ENCODE measurements at regions not wholly inside any gene's neighbourhood (a gene's known extent, or its start where the extent isn't known, plus 50 kb on each side); places are given as distances from the start of the nearest gene placed in this dataset.
A peak's percentile ranks its signal among the peaks of the same experiment; 100 is the strongest.

GRCh38 chr1:95311762-95312161 lies 77.8 kb downstream of the RWDD3 start:
- no peak for DNase-seq (ENCODE audit: low read depth)
- no peak overlapping the region for H3K4me3 ChIP-seq (replicated peaks; ENCODE audit: low read depth, low read length)
- no peak for TF ChIP-seq CTCF (IDR thresholded peaks at IDR 0.05; ENCODE audit: low read length, missing control alignments)

- DNase-seq (ENCODE audit: low read depth) = no peak
- TF ChIP-seq CTCF (IDR thresholded peaks at IDR 0.05; ENCODE audit: low read length, missing control alignments) = no peak
- H3K4me3 ChIP-seq (replicated peaks; ENCODE audit: low read depth, low read length) = no peak overlapping the region
These were observed 78.2 kb downstream of the RWDD3 start for GRCh38 chr1:95312181-95312580.

GRCh38 chr1:95313527-95313926 lies 79.5 kb downstream of the RWDD3 start:
- TF ChIP-seq CTCF (IDR thresholded peaks at IDR 0.05; ENCODE audit: low read length, missing control alignments) = no peak

GRCh38 chr1:95321531-95321930 lies 87.5 kb downstream of the RWDD3 start:
- H3K4me3 ChIP-seq (replicated peaks; ENCODE audit: low read depth, low read length) = no peak overlapping the region
- TF ChIP-seq CTCF (IDR thresholded peaks at IDR 0.05; ENCODE audit: low read length, missing control alignments) = no peak
- no peak for DNase-seq (ENCODE audit: low read depth)

More at GRCh38 chr1:95313527-95313926, 79.5 kb downstream of the RWDD3 start:
- H3K4me3 ChIP-seq (replicated peaks; ENCODE audit: low read depth, low read length) = no peak overlapping the region
- DNase-seq (ENCODE audit: low read depth) = no peak

GRCh38 chr1:95323123-95323522 lies 89.1 kb downstream of the RWDD3 start:
- no peak overlapping the region for H3K4me3 ChIP-seq (replicated peaks; ENCODE audit: low read depth, low read length)
- DNase-seq (ENCODE audit: low read depth) = peak; percentile 36
- no peak for TF ChIP-seq CTCF (IDR thresholded peaks at IDR 0.05; ENCODE audit: low read length, missing control alignments)

- no peak overlapping the region for H3K4me3 ChIP-seq (replicated peaks; ENCODE audit: low read depth, low read length)
- TF ChIP-seq CTCF (IDR thresholded peaks at IDR 0.05; ENCODE audit: low read length, missing control alignments) = no peak
- no peak for DNase-seq (ENCODE audit: low read depth)
These were observed 91.3 kb downstream of the RWDD3 start for GRCh38 chr1:95325349-95325748.

- TF ChIP-seq CTCF (IDR thresholded peaks at IDR 0.05; ENCODE audit: low read length, missing control alignments) = no peak
- no peak overlapping the region for H3K4me3 ChIP-seq (replicated peaks; ENCODE audit: low read depth, low read length)
- no peak for DNase-seq (ENCODE audit: low read depth)
These were observed 92.0 kb downstream of the RWDD3 start for GRCh38 chr1:95326023-95326422.
